ENCODE measurements at regions not wholly inside any gene's neighbourhood (a gene's known extent, or its start where the extent isn't known, plus 50 kb on each side); places are given as distances from the start of the nearest gene placed in this dataset.

GRCh38 chr2:239905884-239906654, 119.1 kb downstream of the NDUFA10 start:
- DNase-seq (ENCODE audit: low spot score in 2 of 2): no peak
- no peak for FAIRE-seq

GRCh38 chr2:239905306-239905705, 119.8 kb downstream of the NDUFA10 start:
- DNase-seq (ENCODE audit: low spot score in 2 of 2): no peak
- no peak for FAIRE-seq

GRCh38 chr2:239904496-239904895, 120.6 kb downstream of the NDUFA10 start:
- no peak for FAIRE-seq

GRCh38 chr2:239903803-239904202, 121.3 kb downstream of the NDUFA10 start:
- no peak for FAIRE-seq

More at GRCh38 chr2:239904496-239904895, 120.6 kb downstream of the NDUFA10 start:
- no peak for DNase-seq (ENCODE audit: low spot score in 2 of 2)

GRCh38 chr2:239903210-239903609, 121.9 kb downstream of the NDUFA10 start:
- FAIRE-seq: no peak
- DNase-seq (ENCODE audit: low spot score in 2 of 2): no peak

More at GRCh38 chr2:239903803-239904202, 121.3 kb downstream of the NDUFA10 start:
- DNase-seq (ENCODE audit: low spot score in 2 of 2): no peak

GRCh38 chr2:239902749-239903201, 122.4 kb downstream of the NDUFA10 start:
- no peak for FAIRE-seq
- DNase-seq (ENCODE audit: low spot score in 2 of 2): no peak

- FAIRE-seq (no peak), DNase-seq (ENCODE audit: low spot score in 2 of 2) (no peak)
These were observed 126.7 kb downstream of the NDUFA10 start for GRCh38 chr2:239898292-239898925.

- FAIRE-seq: no peak
- DNase-seq (ENCODE audit: low spot score in 2 of 2): no peak
These were observed 127.4 kb downstream of the NDUFA10 start for GRCh38 chr2:239897596-239898235.

GRCh38 chr2:239896075-239896474, 129.1 kb downstream of the NDUFA10 start:
- no peak for FAIRE-seq

GRCh38 chr2:239895669-239896068, 129.5 kb downstream of the NDUFA10 start:
- FAIRE-seq (no peak), DNase-seq (ENCODE audit: low spot score in 2 of 2) (no peak)

More at GRCh38 chr2:239896075-239896474, 129.1 kb downstream of the NDUFA10 start:
- no peak for DNase-seq (ENCODE audit: low spot score in 2 of 2)

- FAIRE-seq (no peak), DNase-seq (ENCODE audit: low spot score in 2 of 2) (no peak)
These were observed 130.0 kb downstream of the NDUFA10 start for GRCh38 chr2:239895116-239895515.

GRCh38 chr2:239894276-239894675, 130.9 kb downstream of the NDUFA10 start:
- no peak for FAIRE-seq
- no peak for DNase-seq (ENCODE audit: low spot score in 2 of 2)

GRCh38 chr2:239893236-239893515, 132.0 kb downstream of the NDUFA10 start:
- no peak for DNase-seq (ENCODE audit: low spot score in 2 of 2)
- FAIRE-seq: no peak

GRCh38 chr2:239892441-239893235, 132.5 kb downstream of the NDUFA10 start:
- no peak for FAIRE-seq
- no peak for DNase-seq (ENCODE audit: low spot score in 2 of 2)

- DNase-seq (ENCODE audit: low spot score in 2 of 2) (no peak), FAIRE-seq (no peak)
These were observed 133.4 kb downstream of the NDUFA10 start for GRCh38 chr2:239891698-239892097.

- FAIRE-seq: no peak
These were observed 134.9 kb downstream of the NDUFA10 start for GRCh38 chr2:239890206-239890746.

GRCh38 chr2:239889641-239890121, 135.5 kb downstream of the NDUFA10 start:
- no peak for FAIRE-seq
- DNase-seq (ENCODE audit: low spot score in 2 of 2): no peak

More at GRCh38 chr2:239890206-239890746, 134.9 kb downstream of the NDUFA10 start:
- no peak for DNase-seq (ENCODE audit: low spot score in 2 of 2)

- DNase-seq (ENCODE audit: low spot score in 2 of 2) (no peak), FAIRE-seq (no peak)
These were observed 137.5 kb downstream of the NDUFA10 start for GRCh38 chr2:239887604-239888003.

GRCh38 chr2:239886781-239887180, 138.4 kb downstream of the NDUFA10 start:
- no peak for FAIRE-seq
- no peak for DNase-seq (ENCODE audit: low spot score in 2 of 2)

- no peak for FAIRE-seq
- DNase-seq (ENCODE audit: low spot score in 2 of 2): no peak
These were observed 140.3 kb downstream of the NDUFA10 start for GRCh38 chr2:239884875-239885274.

Data from frontal cortex (tissue), 3 donors.